HEK293T (cell line): ENCODE measurements at regions not wholly inside any gene's neighbourhood (a gene's known extent, or its start where the extent isn't known, plus 50 kb on each side); places are given as distances from the start of the nearest gene placed in this dataset.

Source experiments
- CTCF ChIA-PET: fragments of 350-600 bp; formaldehyde crosslinking; extraction: SDS; loops from one replicate; lab custom pipeline; 2021; ENCODE audit warnings: antibody characterized with exemption, inconsistent platforms; lab: Yijun Ruan, JAX
- POLR2A ChIA-PET: fragments of 350-600 bp; formaldehyde crosslinking; extraction: SDS; loops from one replicate; lab custom pipeline; 2020; ENCODE audit warnings: antibody characterized with exemption, inconsistent platforms; lab: Yijun Ruan, JAX
- DNase-seq: peaks from one replicate; pipeline ENCODE4 v3.0.0; 2012; ENCODE audit warnings: mixed read lengths; ENCODE audit errors: extremely low spot score
- ARNT ChIP-seq: fragments of 450-650 bp; IDR thresholded peaks from 2 replicates; pipeline ENCODE4 v1.6.1; 2017; ENCODE audit warnings: mild to moderate bottlenecking
- BHLHE40 ChIP-seq: fragments of 450-650 bp; IDR thresholded peaks from 2 replicates; pipeline ENCODE4 v1.6.1; 2016; ENCODE audit warnings: mild to moderate bottlenecking, moderate library complexity, borderline replicate concordance
- CTBP1 ChIP-seq: fragments of 450-650 bp; IDR thresholded peaks from 2 replicates; pipeline ENCODE4 v1.6.1; 2016; ENCODE audit warnings: borderline replicate concordance
- ELF4 ChIP-seq: fragments of 450-650 bp; IDR thresholded peaks from 2 replicates; pipeline ENCODE4 v1.6.1; 2017; ENCODE audit warnings: antibody characterized with exemption
- FOXA1 ChIP-seq: fragments of 450-650 bp; IDR thresholded peaks from 2 replicates; pipeline ENCODE4 v1.6.1; 2016; ENCODE audit warnings: mild to moderate bottlenecking
- FOXK2 ChIP-seq: fragments of 450-650 bp; IDR thresholded peaks from 2 replicates; pipeline ENCODE4 v1.6.1; 2016; ENCODE audit warnings: mild to moderate bottlenecking
- FOXM1 ChIP-seq: fragments of 450-650 bp; IDR thresholded peaks from 2 replicates; pipeline ENCODE4 v1.6.1; 2017; ENCODE audit warnings: mild to moderate bottlenecking, borderline replicate concordance
- HDGF ChIP-seq: fragments of 450-650 bp; IDR thresholded peaks from 2 replicates; pipeline ENCODE4 v1.6.1; 2017; ENCODE audit warnings: antibody characterized with exemption, borderline replicate concordance
- L3MBTL2 ChIP-seq: fragments of 450-650 bp; conservative IDR thresholded peaks from 2 replicates; pipeline ENCODE4 v1.6.1; 2016; ENCODE audit warnings: mild to moderate bottlenecking
- LEF1 ChIP-seq: fragments of 450-650 bp; IDR thresholded peaks from 2 replicates; pipeline ENCODE4 v1.6.1; 2017; ENCODE audit warnings: mild to moderate bottlenecking, borderline replicate concordance
- NFRKB ChIP-seq: fragments of 450-650 bp; IDR thresholded peaks from 2 replicates; pipeline ENCODE4 v1.6.1; 2016; ENCODE audit warnings: mild to moderate bottlenecking, moderate library complexity
- SP1 ChIP-seq: fragments of 450-650 bp; IDR thresholded peaks from 2 replicates; pipeline ENCODE4 v1.6.1; 2017
- SUZ12 ChIP-seq: fragments of 450-650 bp; IDR thresholded peaks from 2 replicates; pipeline ENCODE4 v1.6.1; 2016; ENCODE audit warnings: mild to moderate bottlenecking
- TARDBP ChIP-seq: fragments of 450-650 bp; IDR thresholded peaks from 2 replicates; pipeline ENCODE4 v1.6.1; 2016
- ZNF384 ChIP-seq: fragments of 450-650 bp; IDR thresholded peaks from 2 replicates; pipeline ENCODE4 v1.6.1; 2016
- TF ChIP-seq, protein P1 (sequence below): fragments of 450-650 bp; IDR thresholded peaks from 2 replicates; pipeline ENCODE4 v1.6.1; 2016

- no peak for TF ChIP-seq ARNT
- no peak for TF ChIP-seq L3MBTL2
- TF ChIP-seq BHLHE40, result no peak
- TF ChIP-seq SUZ12, result no peak
- no peak for TF ChIP-seq FOXM1
- no peak for TF ChIP-seq ZNF384
- TF ChIP-seq SP1, result no peak
- TF ChIP-seq NFRKB, result no peak
- TF ChIP-seq LEF1, result no peak
- no peak for TF ChIP-seq TARDBP
- TF ChIP-seq HDGF, result no peak
- TF ChIP-seq FOXA1, result no peak
- no peak for TF ChIP-seq CTBP1
- TF ChIP-seq FOXK2, result no peak
- DNase-seq, result no peak
- ChIA-PET POLR2A (no interaction called here), CTCF (no interaction called here)
These were observed 971.6 kb upstream of the MIR17HG start for GRCh38 chr13:90375851-90376250.

DNA sequence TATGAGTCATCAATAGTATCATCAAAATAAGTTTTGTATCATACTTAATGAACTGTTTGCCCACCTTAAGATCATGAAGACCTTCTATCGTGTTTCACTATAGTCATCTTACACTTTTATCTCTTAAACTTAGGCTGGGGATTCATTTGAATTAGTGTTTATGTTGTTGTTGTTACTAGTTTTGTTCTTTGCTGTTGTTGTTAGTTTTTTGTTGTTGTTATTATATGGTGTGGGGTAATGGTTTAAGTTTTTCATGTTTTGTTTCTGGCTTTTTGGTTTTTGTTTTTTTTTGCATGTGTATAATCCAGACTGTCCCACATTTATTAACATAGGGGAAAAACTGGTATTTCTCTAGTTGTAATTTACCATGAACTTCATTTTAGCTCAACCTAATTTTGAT lies 965.1 kb upstream of the MIR17HG start:
- no peak for DNase-seq
- no peak for TF ChIP-seq L3MBTL2
- TF ChIP-seq LEF1, result no peak
- no peak for TF ChIP-seq ZNF384
- POLR2A ChIA-PET, result no interaction called here
- CTCF ChIA-PET, result no interaction called here

DNA sequence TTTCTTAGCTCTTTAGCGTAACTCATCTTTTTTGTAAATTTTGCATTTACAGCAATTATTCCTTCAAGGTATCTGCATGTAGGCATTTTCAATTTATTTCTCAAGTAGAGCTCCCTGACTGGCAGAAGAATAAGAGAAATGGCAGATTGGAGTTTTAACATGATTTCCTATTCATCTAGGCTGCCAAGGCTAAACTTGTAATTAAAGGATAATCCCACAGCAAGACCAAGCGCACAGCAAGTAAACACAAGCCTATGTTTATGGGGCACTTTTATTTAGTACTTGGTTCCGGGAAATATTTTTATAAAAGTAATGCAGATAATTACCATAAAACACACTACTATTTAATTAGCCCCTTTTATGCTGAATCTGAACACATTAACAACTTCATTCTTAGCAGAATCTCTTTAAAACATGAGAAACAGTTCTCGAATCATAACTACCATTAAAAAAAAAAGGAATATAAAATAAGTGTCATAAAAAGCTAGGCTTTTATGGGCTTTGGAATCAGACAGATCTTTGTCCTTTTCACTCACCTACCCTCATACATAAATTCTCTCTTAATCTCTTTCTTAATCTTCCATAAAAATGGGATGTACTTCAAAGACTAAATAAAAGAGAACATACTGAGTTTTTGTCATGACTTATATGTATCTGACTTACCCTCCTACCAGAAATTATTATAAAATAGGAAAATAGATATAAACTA lies 961.6 kb upstream of the MIR17HG start:
- DNase-seq, result no peak
- TF ChIP-seq HDGF, result no peak
- no peak for TF ChIP-seq FOXK2
- TF ChIP-seq SP1, result no peak
- no peak for TF ChIP-seq NFRKB
- TF ChIP-seq ELF4, result no peak
- TF ChIP-seq ARNT, result no peak
- TF ChIP-seq TARDBP, result no peak
- TF ChIP-seq CTBP1, result no peak
- no peak for TF ChIP-seq BHLHE40
- POLR2A ChIA-PET, result no interaction called here
- CTCF ChIA-PET, result no interaction called here

GRCh38 chr13:90388887-90389452 lies 958.5 kb upstream of the MIR17HG start:
- TF ChIP-seq, protein P1, sequence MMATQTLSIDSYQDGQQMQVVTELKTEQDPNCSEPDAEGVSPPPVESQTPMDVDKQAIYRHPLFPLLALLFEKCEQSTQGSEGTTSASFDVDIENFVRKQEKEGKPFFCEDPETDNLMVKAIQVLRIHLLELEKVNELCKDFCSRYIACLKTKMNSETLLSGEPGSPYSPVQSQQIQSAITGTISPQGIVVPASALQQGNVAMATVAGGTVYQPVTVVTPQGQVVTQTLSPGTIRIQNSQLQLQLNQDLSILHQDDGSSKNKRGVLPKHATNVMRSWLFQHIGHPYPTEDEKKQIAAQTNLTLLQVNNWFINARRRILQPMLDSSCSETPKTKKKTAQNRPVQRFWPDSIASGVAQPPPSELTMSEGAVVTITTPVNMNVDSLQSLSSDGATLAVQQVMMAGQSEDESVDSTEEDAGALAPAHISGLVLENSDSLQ, result no peak
- TF ChIP-seq ARNT, result no peak
- no peak for TF ChIP-seq LEF1
- TF ChIP-seq FOXK2, result no peak
- TF ChIP-seq ZNF384, result no peak
- no peak for TF ChIP-seq BHLHE40
- no peak for TF ChIP-seq NFRKB
- ChIA-PET POLR2A (no interaction called here), CTCF (no interaction called here)
- no peak for DNase-seq

DNA sequence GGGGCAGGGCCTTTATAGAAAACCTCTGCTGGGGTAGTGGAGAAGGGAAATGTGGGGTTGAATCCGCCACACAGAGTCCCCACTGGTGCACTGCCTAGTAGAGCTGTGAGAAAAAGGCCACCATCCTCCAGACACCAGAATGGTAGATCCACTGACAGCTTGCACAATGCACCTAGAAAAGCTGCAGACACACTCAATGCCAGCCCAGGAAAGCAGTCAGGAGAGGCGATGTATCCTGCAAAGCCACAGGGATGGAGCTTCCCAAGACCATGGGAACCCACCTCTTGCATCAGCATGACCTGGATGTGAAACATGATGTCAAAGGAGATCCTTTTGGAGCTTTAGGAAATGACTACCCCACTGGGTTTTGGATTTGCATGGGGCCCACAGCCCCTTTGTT lies 958.0 kb upstream of the MIR17HG start:
- POLR2A ChIA-PET, result no interaction called here
- CTCF ChIA-PET, result no interaction called here
- TF ChIP-seq ARNT, result no peak
- TF ChIP-seq FOXA1, result no peak
- TF ChIP-seq SP1, result no peak
- TF ChIP-seq L3MBTL2, result no peak
- no peak for TF ChIP-seq LEF1
- TF ChIP-seq SUZ12, result no peak
- TF ChIP-seq, protein P1, result no peak
- no peak for TF ChIP-seq FOXK2
- TF ChIP-seq CTBP1, result no peak
- no peak for DNase-seq

DNA sequence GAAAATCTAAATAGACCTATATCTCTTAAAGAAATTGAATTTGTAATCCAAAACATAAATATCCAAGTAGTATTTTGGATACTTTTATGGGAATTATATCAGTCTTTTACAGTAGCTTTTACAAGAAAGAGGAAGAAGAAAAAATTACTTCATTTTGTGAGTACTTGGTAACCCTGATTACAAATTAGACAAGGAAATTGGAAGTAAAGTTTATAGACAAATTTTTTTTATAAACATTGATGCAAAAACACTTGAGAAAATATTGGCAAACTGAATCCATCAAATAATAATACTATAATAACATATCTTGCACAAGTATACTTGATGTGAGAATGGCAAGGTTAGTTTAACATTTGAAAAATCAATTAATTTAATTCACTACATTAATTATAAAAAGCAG lies 954.1 kb upstream of the MIR17HG start:
- TF ChIP-seq FOXK2 (no peak), LEF1 (no peak), ZNF384 (no peak), HDGF (no peak), ELF4 (no peak), BHLHE40 (no peak), FOXA1 (no peak), ARNT (no peak), FOXM1 (no peak), SUZ12 (no peak), TARDBP (no peak), SP1 (no peak)
- TF ChIP-seq, protein P1, result no peak
- CTCF ChIA-PET, result no interaction called here
- DNase-seq, result no peak
- POLR2A ChIA-PET, result no interaction called here
